Hypothalamus (tissue), 51 donors: ENCODE measurements at regions not wholly inside any gene's neighbourhood (a gene's known extent, or its start where the extent isn't known, plus 50 kb on each side); places are given as distances from the start of the nearest gene placed in this dataset.
"Not testable (repeated sequence)": the region's sequence is repeated elsewhere in the genome, so short reads cannot be mapped to it uniquely, and the experiment has no call there.

ENCODE experiments used
- DNase-seq, 51 donors: peaks; one replicate each; lab custom pipeline; 2025; lab: John Stamatoyannopoulos, UW

GRCh38 chr6:140393665-140394540 lies 1019.5 kb upstream of the CITED2 start:
- no peak for DNase-seq

GRCh38 chr6:140388815-140389214 lies 1014.4 kb upstream of the CITED2 start:
- no peak for DNase-seq

GRCh38 chr6:140388192-140388802 lies 1013.8 kb upstream of the CITED2 start:
- DNase-seq = no peak

- no peak for DNase-seq
Measured at GRCh38 chr6:140385679-140386078, 1011.2 kb upstream of the CITED2 start.

GRCh38 chr6:140382355-140382754 lies 1007.9 kb upstream of the CITED2 start:
- no peak for DNase-seq

- DNase-seq = no peak
Measured at GRCh38 chr6:140380427-140381218, 1006.2 kb upstream of the CITED2 start.

GRCh38 chr6:140379919-140380318 lies 1005.5 kb upstream of the CITED2 start:
- no peak for DNase-seq

GRCh38 chr6:140376209-140376608 lies 1001.8 kb upstream of the CITED2 start:
- no peak for DNase-seq

- not testable (repeated sequence) for DNase-seq
Measured at GRCh38 chr6:140373728-140374127, 999.3 kb upstream of the CITED2 start.

GRCh38 chr6:140372064-140372463 lies 997.6 kb upstream of the CITED2 start:
- no peak for DNase-seq

GRCh38 chr6:140370976-140371870 lies 996.8 kb upstream of the CITED2 start:
- no peak for DNase-seq

GRCh38 chr6:140370441-140370840 lies 996.0 kb upstream of the CITED2 start:
- DNase-seq = no peak

- no peak for DNase-seq
Measured at GRCh38 chr6:140366991-140367390, 992.5 kb upstream of the CITED2 start.

- no peak for DNase-seq
Measured at GRCh38 chr6:140364916-140365315, 990.5 kb upstream of the CITED2 start.

- no peak for DNase-seq
Measured at GRCh38 chr6:140360651-140361050, 986.2 kb upstream of the CITED2 start.

GRCh38 chr6:140355476-140355875 lies 981.0 kb upstream of the CITED2 start:
- no peak for DNase-seq

GRCh38 chr6:140354296-140354695 lies 979.8 kb upstream of the CITED2 start:
- DNase-seq = no peak

- no peak for DNase-seq
Measured at GRCh38 chr6:140353536-140353935, 979.1 kb upstream of the CITED2 start.

GRCh38 chr6:140346428-140346827 lies 972.0 kb upstream of the CITED2 start:
- no peak for DNase-seq

- DNase-seq = no peak
Measured at GRCh38 chr6:140345935-140346334, 971.5 kb upstream of the CITED2 start.
